Muscle of back (tissue), 3 donors: ENCODE measurements at regions not wholly inside any gene's neighbourhood (a gene's known extent, or its start where the extent isn't known, plus 50 kb on each side); places are given as distances from the start of the nearest gene placed in this dataset.

Experiments used
- DNase-seq, 3 donors: peaks; one replicate each; pipeline versions ENCODE4 v3.0.0 to v3.0.0-alpha.2; 2013

GRCh38 chr1:67614511-67614934 is 70.5 kb upstream of the GADD45A start:
- no peak for DNase-seq

- no peak for DNase-seq
These were observed 69.1 kb upstream of the GADD45A start for GRCh38 chr1:67615886-67616285.

GRCh38 chr1:67616394-67616985 is 68.5 kb upstream of the GADD45A start:
- DNase-seq: no peak

GRCh38 chr1:67618285-67619018 is 66.5 kb upstream of the GADD45A start:
- peak; percentile 53 to 83 (median 77) for DNase-seq

GRCh38 chr1:67619080-67619479 is 65.9 kb upstream of the GADD45A start:
- DNase-seq: no peak

- no peak for DNase-seq
These were observed 61.1 kb upstream of the GADD45A start for GRCh38 chr1:67623906-67624305.

GRCh38 chr1:67624680-67625079 is 60.3 kb upstream of the GADD45A start:
- DNase-seq: no peak

- DNase-seq: no peak
These were observed 58.7 kb upstream of the GADD45A start for GRCh38 chr1:67626090-67626860.

- DNase-seq: no peak
These were observed 58.2 kb upstream of the GADD45A start for GRCh38 chr1:67626861-67627235.

GRCh38 chr1:67627336-67627735 is 57.7 kb upstream of the GADD45A start:
- DNase-seq: no peak

GRCh38 chr1:67627906-67628305 is 57.1 kb upstream of the GADD45A start:
- no peak for DNase-seq

GRCh38 chr1:67629370-67630075 is 55.5 kb upstream of the GADD45A start:
- DNase-seq: peak in 2 of 3 donors; percentile 43 to 62

GRCh38 chr1:67630438-67631045 is 54.5 kb upstream of the GADD45A start:
- no peak for DNase-seq

- no peak for DNase-seq
These were observed 52.6 kb upstream of the GADD45A start for GRCh38 chr1:67632356-67632755.

- no peak for DNase-seq
These were observed 52.0 kb upstream of the GADD45A start for GRCh38 chr1:67632811-67633655.

- no peak for DNase-seq
These were observed 50.5 kb upstream of the GADD45A start for GRCh38 chr1:67634396-67634935.

GRCh38 chr1:67635055-67635809 is 49.8 kb upstream of the GADD45A start:
- DNase-seq: no peak
